ENCODE measurements at regions not wholly inside any gene's neighbourhood (a gene's known extent, or its start where the extent isn't known, plus 50 kb on each side); places are given as distances from the start of the nearest gene placed in this dataset.

DNA sequence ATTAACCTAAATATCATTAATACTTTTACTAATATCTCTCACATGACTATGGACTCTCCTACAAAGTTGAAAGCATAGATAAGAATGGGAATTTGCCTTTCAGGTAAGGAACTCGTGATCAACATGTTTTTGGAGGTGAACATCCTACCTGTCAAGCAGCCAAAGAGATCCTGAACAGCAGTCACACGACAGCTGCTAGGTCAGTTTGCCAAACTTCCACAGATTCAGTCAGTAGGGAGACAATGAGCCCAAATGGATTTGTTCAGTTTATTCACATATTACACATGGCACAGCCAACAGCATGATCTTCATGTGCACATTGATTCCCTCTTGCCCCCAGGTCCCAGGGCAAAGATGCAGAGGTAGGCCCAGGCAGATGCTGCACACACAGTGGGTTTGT is 86.1 kb upstream of the LOC128125822 start:
- TF ChIP-seq CTCF (conservative IDR thresholded peaks at IDR 0.05 in 1 of 2, IDR thresholded peaks at IDR 0.05 in 1 of 2; ENCODE audit: extremely low read depth in 1 of 2, insufficient read depth in 1 of 2, low read depth in 1 of 2, low read length in 2 of 2) (no peak), EZH2 (IDR thresholded peaks at IDR 0.05; ENCODE audit: borderline replicate concordance, low read length) (no peak)

All from mammary epithelial cell (primary cell).